ENCODE measurements at regions not wholly inside any gene's neighbourhood (a gene's known extent, or its start where the extent isn't known, plus 50 kb on each side); places are given as distances from the start of the nearest gene placed in this dataset.

- H3K4me1 ChIP-seq (ENCODE audit: control insufficient read depth in 5 of 5, insufficient read depth in 5 of 5, low read length in 5 of 5): peaks cover 0 to 10% (median 4%) of the 10 kb centered on the region in 5 donors
- H3K9me3 ChIP-seq (ENCODE audit: control insufficient read depth in 5 of 5, low read length in 5 of 5): no peaks in the 10 kb centered on the region
- H3K4me3 ChIP-seq (ENCODE audit: low read depth in 1 of 5, low read length in 5 of 5): no peak overlapping the region
- H3K27me3 ChIP-seq (ENCODE audit: control insufficient read depth in 5 of 5, insufficient read depth in 4 of 5, low read length in 5 of 5): no peaks in the 10 kb centered on the region
- no peak overlapping the region for H3K9ac ChIP-seq (ENCODE audit: low read length in 5 of 5)
- H3K27ac ChIP-seq (ENCODE audit: low read depth, low read length): no peak overlapping the region
- no peaks in the 10 kb centered on the region for H3K36me3 ChIP-seq (ENCODE audit: control insufficient read depth in 5 of 5, insufficient read depth in 5 of 5, low read length in 5 of 5)
Measured at GRCh38 chr6:164037171-164037870, 622.8 kb downstream of the QKI start.

- Histone ChIP-seq H3K36me3 (ENCODE audit: control insufficient read depth in 5 of 5, insufficient read depth in 5 of 5, low read length in 5 of 5) (no peaks in the 10 kb centered on the region), H3K27ac (ENCODE audit: low read depth, low read length) (no peak overlapping the region), H3K9ac (ENCODE audit: low read length in 5 of 5) (no peak overlapping the region), H3K9me3 (ENCODE audit: control insufficient read depth in 5 of 5, low read length in 5 of 5) (no peaks in the 10 kb centered on the region), H3K4me1 (ENCODE audit: control insufficient read depth in 5 of 5, insufficient read depth in 5 of 5, low read length in 5 of 5) (peaks cover 0 to 10% (median 0%) of the 10 kb centered on the region in 5 donors), H3K4me3 (ENCODE audit: low read depth in 1 of 5, low read length in 5 of 5) (no peak overlapping the region), H3K27me3 (ENCODE audit: control insufficient read depth in 5 of 5, insufficient read depth in 4 of 5, low read length in 5 of 5) (no peaks in the 10 kb centered on the region)
Measured at GRCh38 chr6:164035900-164036485, 621.5 kb downstream of the QKI start.

- no peak overlapping the region for H3K9ac ChIP-seq (ENCODE audit: low read length in 5 of 5)
- H3K27me3 ChIP-seq (ENCODE audit: control insufficient read depth in 5 of 5, insufficient read depth in 4 of 5, low read length in 5 of 5): no peaks in the 10 kb centered on the region
- H3K36me3 ChIP-seq (ENCODE audit: control insufficient read depth in 5 of 5, insufficient read depth in 5 of 5, low read length in 5 of 5): no peaks in the 10 kb centered on the region
- no peak overlapping the region for H3K27ac ChIP-seq (ENCODE audit: low read depth, low read length)
- no peak overlapping the region for H3K4me3 ChIP-seq (ENCODE audit: low read depth in 1 of 5, low read length in 5 of 5)
- H3K9me3 ChIP-seq (ENCODE audit: control insufficient read depth in 5 of 5, low read length in 5 of 5): no peaks in the 10 kb centered on the region
- H3K4me1 ChIP-seq (ENCODE audit: control insufficient read depth in 5 of 5, insufficient read depth in 5 of 5, low read length in 5 of 5): peaks cover 0 to 10% (median 0%) of the 10 kb centered on the region in 5 donors
Measured at GRCh38 chr6:164034602-164035140, 620.2 kb downstream of the QKI start.

- Histone ChIP-seq H3K27me3 (ENCODE audit: control insufficient read depth in 5 of 5, insufficient read depth in 4 of 5, low read length in 5 of 5) (no peaks in the 10 kb centered on the region), H3K9ac (ENCODE audit: low read length in 5 of 5) (no peak overlapping the region), H3K36me3 (ENCODE audit: control insufficient read depth in 5 of 5, insufficient read depth in 5 of 5, low read length in 5 of 5) (no peaks in the 10 kb centered on the region), H3K27ac (ENCODE audit: low read depth, low read length) (no peak overlapping the region), H3K4me1 (ENCODE audit: control insufficient read depth in 5 of 5, insufficient read depth in 5 of 5, low read length in 5 of 5) (peaks cover 0 to 15% (median 6%) of the 10 kb centered on the region in 5 donors), H3K4me3 (ENCODE audit: low read depth in 1 of 5, low read length in 5 of 5) (no peak overlapping the region), H3K9me3 (ENCODE audit: control insufficient read depth in 5 of 5, low read length in 5 of 5) (no peaks in the 10 kb centered on the region)
Measured at GRCh38 chr6:164025180-164025579, 610.7 kb downstream of the QKI start.

- no peak overlapping the region for H3K4me3 ChIP-seq (ENCODE audit: low read depth in 1 of 5, low read length in 5 of 5)
Measured at GRCh38 chr6:164023535-164023934, 609.0 kb downstream of the QKI start.

GRCh38 chr6:164022632-164023031, 608.1 kb downstream of the QKI start:
- Histone ChIP-seq H3K4me3 (ENCODE audit: low read depth in 1 of 5, low read length in 5 of 5) (no peak overlapping the region), H3K9me3 (ENCODE audit: control insufficient read depth in 5 of 5, low read length in 5 of 5) (no peaks in the 10 kb centered on the region), H3K36me3 (ENCODE audit: control insufficient read depth in 5 of 5, insufficient read depth in 5 of 5, low read length in 5 of 5) (no peaks in the 10 kb centered on the region), H3K4me1 (ENCODE audit: control insufficient read depth in 5 of 5, insufficient read depth in 5 of 5, low read length in 5 of 5) (peaks cover 0 to 15% (median 6%) of the 10 kb centered on the region in 5 donors), H3K27me3 (ENCODE audit: control insufficient read depth in 5 of 5, insufficient read depth in 4 of 5, low read length in 5 of 5) (peaks cover 0 to 2% (median 0%) of the 10 kb centered on the region in 5 donors), H3K27ac (ENCODE audit: low read depth, low read length) (no peak overlapping the region), H3K9ac (ENCODE audit: low read length in 5 of 5) (no peak overlapping the region)

More at GRCh38 chr6:164023535-164023934, 609.0 kb downstream of the QKI start:
- no peaks in the 10 kb centered on the region for H3K36me3 ChIP-seq (ENCODE audit: control insufficient read depth in 5 of 5, insufficient read depth in 5 of 5, low read length in 5 of 5)
- H3K9ac ChIP-seq (ENCODE audit: low read length in 5 of 5): no peak overlapping the region
- H3K27me3 ChIP-seq (ENCODE audit: control insufficient read depth in 5 of 5, insufficient read depth in 4 of 5, low read length in 5 of 5): peaks cover 0 to 2% (median 0%) of the 10 kb centered on the region in 5 donors
- H3K9me3 ChIP-seq (ENCODE audit: control insufficient read depth in 5 of 5, low read length in 5 of 5): no peaks in the 10 kb centered on the region
- H3K27ac ChIP-seq (ENCODE audit: low read depth, low read length): no peak overlapping the region
- peaks cover 0 to 15% (median 6%) of the 10 kb centered on the region in 5 donors for H3K4me1 ChIP-seq (ENCODE audit: control insufficient read depth in 5 of 5, insufficient read depth in 5 of 5, low read length in 5 of 5)

GRCh38 chr6:164021589-164022250, 607.2 kb downstream of the QKI start:
- H3K36me3 ChIP-seq (ENCODE audit: control insufficient read depth in 5 of 5, insufficient read depth in 5 of 5, low read length in 5 of 5): no peaks in the 10 kb centered on the region
- H3K4me3 ChIP-seq (ENCODE audit: low read depth in 1 of 5, low read length in 5 of 5): peak overlapping the region in 1 of 5 donors; percentile 10
- peaks cover 0 to 2% (median 0%) of the 10 kb centered on the region in 5 donors for H3K27me3 ChIP-seq (ENCODE audit: control insufficient read depth in 5 of 5, insufficient read depth in 4 of 5, low read length in 5 of 5)
- no peaks in the 10 kb centered on the region for H3K9me3 ChIP-seq (ENCODE audit: control insufficient read depth in 5 of 5, low read length in 5 of 5)
- no peak overlapping the region for H3K9ac ChIP-seq (ENCODE audit: low read length in 5 of 5)
- no peak overlapping the region for H3K27ac ChIP-seq (ENCODE audit: low read depth, low read length)
- H3K4me1 ChIP-seq (ENCODE audit: control insufficient read depth in 5 of 5, insufficient read depth in 5 of 5, low read length in 5 of 5): peaks cover 0 to 15% (median 6%) of the 10 kb centered on the region in 5 donors

- Histone ChIP-seq H3K4me3 (ENCODE audit: low read depth in 1 of 5, low read length in 5 of 5) (no peak overlapping the region), H3K9ac (ENCODE audit: low read length in 5 of 5) (no peak overlapping the region), H3K9me3 (ENCODE audit: control insufficient read depth in 5 of 5, low read length in 5 of 5) (no peaks in the 10 kb centered on the region), H3K36me3 (ENCODE audit: control insufficient read depth in 5 of 5, insufficient read depth in 5 of 5, low read length in 5 of 5) (no peaks in the 10 kb centered on the region), H3K27me3 (ENCODE audit: control insufficient read depth in 5 of 5, insufficient read depth in 4 of 5, low read length in 5 of 5) (peaks cover 0 to 2% (median 0%) of the 10 kb centered on the region in 5 donors), H3K27ac (ENCODE audit: low read depth, low read length) (no peak overlapping the region), H3K4me1 (ENCODE audit: control insufficient read depth in 5 of 5, insufficient read depth in 5 of 5, low read length in 5 of 5) (peaks cover 0 to 15% (median 6%) of the 10 kb centered on the region in 5 donors)
Measured at GRCh38 chr6:164020142-164020541, 605.6 kb downstream of the QKI start.

- H3K36me3 ChIP-seq (ENCODE audit: control insufficient read depth in 5 of 5, insufficient read depth in 5 of 5, low read length in 5 of 5): no peaks in the 10 kb centered on the region
- H3K9me3 ChIP-seq (ENCODE audit: control insufficient read depth in 5 of 5, low read length in 5 of 5): no peaks in the 10 kb centered on the region
- no peak overlapping the region for H3K9ac ChIP-seq (ENCODE audit: low read length in 5 of 5)
- H3K27ac ChIP-seq (ENCODE audit: low read depth, low read length): no peak overlapping the region
- peaks cover 0 to 15% (median 6%) of the 10 kb centered on the region in 5 donors for H3K4me1 ChIP-seq (ENCODE audit: control insufficient read depth in 5 of 5, insufficient read depth in 5 of 5, low read length in 5 of 5)
- no peak overlapping the region for H3K4me3 ChIP-seq (ENCODE audit: low read depth in 1 of 5, low read length in 5 of 5)
- H3K27me3 ChIP-seq (ENCODE audit: control insufficient read depth in 5 of 5, insufficient read depth in 4 of 5, low read length in 5 of 5): peaks cover 0 to 2% (median 0%) of the 10 kb centered on the region in 5 donors
Measured at GRCh38 chr6:164018133-164018532, 603.6 kb downstream of the QKI start.

GRCh38 chr6:164016056-164016455, 601.5 kb downstream of the QKI start:
- H3K9me3 ChIP-seq (ENCODE audit: control insufficient read depth in 5 of 5, low read length in 5 of 5): no peaks in the 10 kb centered on the region

More at GRCh38 chr6:164016056-164016455, 601.5 kb downstream of the QKI start:
- Histone ChIP-seq H3K27ac (ENCODE audit: low read depth, low read length) (no peak overlapping the region), H3K36me3 (ENCODE audit: control insufficient read depth in 5 of 5, insufficient read depth in 5 of 5, low read length in 5 of 5) (no peaks in the 10 kb centered on the region), H3K27me3 (ENCODE audit: control insufficient read depth in 5 of 5, insufficient read depth in 4 of 5, low read length in 5 of 5) (peaks cover 0 to 2% (median 0%) of the 10 kb centered on the region in 5 donors), H3K4me3 (ENCODE audit: low read depth in 1 of 5, low read length in 5 of 5) (no peak overlapping the region), H3K9ac (ENCODE audit: low read length in 5 of 5) (no peak overlapping the region), H3K4me1 (ENCODE audit: control insufficient read depth in 5 of 5, insufficient read depth in 5 of 5, low read length in 5 of 5) (peaks cover 0 to 3% (median 0%) of the 10 kb centered on the region in 5 donors)

Data from subcutaneous abdominal adipose tissue (tissue), 5 donors.